Stimulated activated CD4-positive, alpha-beta T cell treated with anti-CD3 and anti-CD28 coated beads, Interleukin-15, amount 100 ng/mL, for 1 hour (primary cell): ENCODE measurements at regions not wholly inside any gene's neighbourhood (a gene's known extent, or its start where the extent isn't known, plus 50 kb on each side); places are given as distances from the start of the nearest gene placed in this dataset.
A peak's percentile ranks its signal among the peaks of the same experiment; 100 is the strongest.

Experiments used
- DNase-seq, 2 donors: peaks; one replicate each; pipeline ENCODE4 v3.0.0-alpha.2; 2020; ENCODE audit warnings: low read depth in 1 of 2, low spot score in 1 of 2

DNA sequence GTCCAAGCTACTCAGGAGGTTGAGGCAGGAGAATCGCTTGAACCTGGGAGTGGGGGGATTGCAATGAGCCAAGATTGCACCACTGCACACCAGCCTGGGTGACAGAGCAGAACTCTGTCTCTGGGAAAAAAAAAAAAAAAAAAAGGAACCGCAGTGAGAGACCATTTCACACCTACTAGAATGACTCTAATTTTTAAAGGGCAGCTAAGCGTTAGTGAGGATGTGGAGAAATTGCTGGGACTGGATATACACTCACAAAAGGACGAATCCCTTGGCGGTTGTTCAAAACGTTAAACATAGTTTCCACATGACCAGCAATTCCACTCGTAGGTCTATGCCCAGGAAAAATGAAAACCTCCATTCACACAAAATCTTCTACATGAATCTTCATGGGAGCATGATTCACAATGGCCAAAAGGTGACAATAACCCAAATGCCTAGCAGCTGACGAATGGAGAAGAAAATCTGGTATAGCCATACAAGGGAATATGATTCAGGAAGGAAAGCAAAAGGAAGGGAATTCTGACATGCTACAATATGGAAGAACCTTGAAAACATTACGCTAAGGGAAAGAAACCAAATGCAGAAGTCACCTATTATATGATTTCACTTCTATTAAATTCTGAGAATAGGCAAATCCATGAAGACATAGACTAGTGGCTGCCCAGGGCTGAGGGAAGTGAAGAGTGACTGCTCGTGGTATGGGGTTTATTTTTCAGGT is 127.0 kb downstream of the CHSY1 start:
- DNase-seq: no peak

DNA sequence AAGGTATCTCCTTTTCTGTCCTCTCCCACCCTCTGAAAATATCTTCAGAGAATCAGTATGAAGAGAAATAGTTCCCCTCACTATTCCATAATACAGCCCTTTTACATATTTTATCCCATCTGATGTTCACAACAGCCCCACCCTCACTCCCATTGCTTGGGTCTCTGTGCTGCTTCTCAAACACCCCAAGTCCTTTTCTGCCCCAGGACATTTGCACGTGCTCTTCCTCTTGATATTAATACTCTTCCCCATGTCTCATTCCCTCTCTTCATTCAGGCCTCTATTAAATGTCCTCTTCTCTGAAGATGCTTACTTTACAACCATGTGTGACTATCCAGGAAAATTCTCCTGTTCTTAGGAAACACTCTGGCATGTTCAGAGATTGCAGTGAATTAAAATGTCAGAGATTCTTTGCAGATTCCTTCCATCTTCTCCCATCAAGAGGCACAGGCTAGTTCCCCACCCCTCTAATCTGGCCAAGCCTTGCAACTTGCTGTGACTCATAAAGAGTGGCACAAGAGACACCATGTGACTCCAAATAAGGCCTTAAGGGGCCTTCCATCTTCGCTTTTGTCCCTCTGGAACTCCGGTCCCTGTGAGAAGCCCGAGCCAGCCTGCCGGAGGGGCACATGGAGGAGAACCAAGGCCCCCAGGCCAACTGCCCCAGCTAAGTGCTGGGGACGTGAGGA is 128.5 kb downstream of the CHSY1 start:
- DNase-seq: no peak

DNA sequence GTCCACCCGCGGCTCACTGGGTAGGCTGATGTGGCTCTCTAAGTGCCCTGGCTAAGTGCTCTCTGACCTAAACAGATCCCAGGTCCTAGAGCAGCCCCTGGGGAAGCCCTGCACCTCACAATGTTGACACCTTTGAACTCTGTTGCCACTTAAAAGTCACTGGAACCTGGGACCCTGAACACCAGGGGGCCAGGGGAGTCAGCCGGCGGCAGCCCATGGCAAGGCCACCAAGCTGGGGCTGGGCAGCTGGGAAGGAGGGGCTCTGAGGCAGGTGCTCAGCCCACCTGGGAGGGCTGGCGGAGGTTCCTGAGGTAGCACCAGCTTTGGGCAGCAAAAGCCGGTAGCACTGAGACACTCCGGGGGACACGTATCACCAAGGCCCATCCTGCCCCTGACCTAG is 129.0 kb downstream of the CHSY1 start:
- no peak for DNase-seq

DNA sequence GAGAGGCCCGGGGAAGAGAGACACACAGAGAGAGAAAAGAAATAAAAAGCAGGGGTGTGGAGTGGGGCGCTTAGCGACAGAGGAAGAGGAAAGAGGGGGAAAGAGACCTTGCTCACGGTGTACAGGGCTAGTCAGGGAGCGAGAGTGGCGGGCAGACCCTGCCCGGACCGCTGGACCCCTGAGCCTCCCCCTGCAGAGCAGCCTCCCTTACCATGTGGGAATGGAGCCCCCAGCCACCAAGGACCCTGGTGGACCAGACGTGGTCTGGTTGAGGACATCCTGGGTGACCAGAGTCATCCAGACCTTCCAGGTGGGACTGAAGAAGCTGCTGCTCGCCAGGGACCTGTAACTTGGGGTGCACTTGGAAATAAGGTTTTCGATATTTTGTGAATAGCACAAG is 129.6 kb downstream of the CHSY1 start:
- no peak for DNase-seq

DNA sequence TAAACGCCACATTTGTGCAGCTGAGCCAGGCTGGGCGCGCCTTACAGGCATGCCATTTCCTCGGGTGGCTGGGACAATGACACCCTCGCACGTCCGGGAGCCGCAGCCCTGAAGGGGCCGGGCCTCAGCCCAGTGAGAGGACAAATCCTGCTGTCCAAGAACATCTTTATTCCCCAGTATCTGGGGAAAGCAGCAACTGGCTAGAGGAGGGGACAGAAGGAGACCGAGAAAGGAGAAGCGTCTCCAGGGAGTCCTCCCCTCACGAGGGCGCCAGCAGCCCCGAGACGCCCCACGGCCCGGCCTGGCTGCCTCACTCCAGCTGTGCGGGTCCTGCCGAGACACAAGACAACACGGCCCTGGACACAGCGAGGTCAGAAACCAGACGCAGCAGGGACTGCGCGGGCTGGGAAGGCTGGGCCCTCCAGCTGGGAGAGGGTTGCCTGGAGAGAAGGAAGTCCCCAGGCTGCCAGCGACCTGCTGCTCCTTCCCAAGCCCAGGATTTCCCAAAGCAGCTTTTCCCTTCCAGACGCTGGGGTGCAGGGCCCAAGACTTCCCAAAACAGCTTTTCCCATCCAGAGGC is 130.2 kb downstream of the CHSY1 start:
- peak in 1 of 2 donors; percentile 11 for DNase-seq

DNA sequence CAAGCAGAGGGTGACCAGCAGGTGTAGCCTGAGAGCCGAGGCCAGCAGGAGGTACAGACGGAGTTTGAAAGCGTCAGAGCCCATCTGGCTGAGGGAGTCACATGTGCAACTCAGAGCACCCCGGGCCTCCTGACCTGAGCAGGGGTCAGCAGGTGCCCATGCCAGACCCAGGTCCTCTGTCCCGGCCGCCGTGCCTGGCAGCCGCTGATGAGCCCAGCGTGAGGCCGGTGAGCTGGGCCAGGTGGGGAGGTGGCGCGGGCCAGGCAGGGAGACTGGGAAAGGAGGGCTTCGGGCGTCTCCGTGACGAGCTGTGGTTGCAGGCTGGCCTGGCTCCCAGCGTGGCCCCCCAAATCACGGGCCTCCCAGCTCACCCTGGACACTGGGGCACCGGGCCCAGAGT is 130.9 kb downstream of the CHSY1 start:
- no peak for DNase-seq

DNA sequence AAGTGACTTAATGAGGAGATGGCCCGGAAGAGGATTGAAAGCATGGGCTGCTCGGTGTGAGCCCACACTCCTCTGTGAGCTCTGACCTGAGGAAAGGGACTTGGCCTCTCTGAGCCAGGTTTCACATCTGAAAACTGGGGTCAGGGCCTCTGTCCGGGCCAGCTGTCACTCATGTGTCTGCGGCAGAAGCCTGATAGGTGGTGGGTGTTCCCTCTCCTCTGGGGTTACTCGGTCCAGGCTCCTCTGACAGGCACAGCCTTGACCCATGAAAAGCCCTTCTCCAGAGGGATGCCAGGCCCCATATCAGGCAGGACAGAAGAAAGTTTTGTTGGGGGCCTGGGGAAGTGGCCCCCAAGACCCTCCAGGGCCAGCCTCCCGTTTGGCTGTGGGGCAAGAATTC is 131.4 kb downstream of the CHSY1 start:
- DNase-seq: no peak
